ENCODE measurements at regions not wholly inside any gene's neighbourhood (a gene's known extent, or its start where the extent isn't known, plus 50 kb on each side); places are given as distances from the start of the nearest gene placed in this dataset.

- H4K20me1 ChIP-seq (ENCODE audit: control insufficient read depth, insufficient read depth, low read length, poor library complexity, severe bottlenecking), result no peaks in the 10 kb centered on the region
- ChIA-PET POLR2A (no interaction called here), CTCF (no interaction called here)
- intact Hi-C loops (cut with micrococcal nuclease), result no loop called here
- Mint-ChIP-seq H3K4me3 (no peak overlapping the region), H3K4me1 (no peaks in the 10 kb centered on the region), H3K27ac (no peak overlapping the region), H3K9me3 (ENCODE audit: insufficient read depth) (no peaks in the 10 kb centered on the region), H3K27me3 (no peaks in the 10 kb centered on the region)
- DNase-seq (no peak), ATAC-seq (ENCODE audit: low read depth) (no peak)
- H3K4me1 ChIP-seq (ENCODE audit: control insufficient read depth in 2 of 2, insufficient read depth in 2 of 2, low read length in 2 of 2), result no peaks in the 10 kb centered on the region
- no peaks in the 10 kb centered on the region for H3K36me3 ChIP-seq (replicated peaks in 1 of 2; ENCODE audit: control extremely low read depth in 1 of 2, control insufficient read depth in 1 of 2, extremely low read depth in 1 of 2, insufficient read depth in 2 of 2, low read length in 1 of 2)
- no peaks in the 10 kb centered on the region for H3K27me3 ChIP-seq (replicated peaks in 1 of 4; ENCODE audit: control extremely low read depth in 1 of 4, control insufficient read depth in 3 of 4, insufficient read depth in 4 of 4, low read length in 3 of 4)
- no peak overlapping the region for H3K4me2 ChIP-seq (replicated peaks; ENCODE audit: low read depth, low read length, poor library complexity, severe bottlenecking)
- no peak for TF ChIP-seq CTCF (IDR thresholded peaks at IDR 0.05)
- no peak for TF ChIP-seq EZH2 (IDR thresholded peaks at IDR 0.05; ENCODE audit: borderline replicate concordance, insufficient read depth, low read depth, low read length, poor library complexity, severe bottlenecking)
- no peaks in the 10 kb centered on the region for H3K79me2 ChIP-seq (ENCODE audit: control insufficient read depth, insufficient read depth, low read length)
- H3K9ac ChIP-seq (ENCODE audit: low read length), result no peak overlapping the region
- H3K9me3 ChIP-seq (ENCODE audit: control extremely low read depth in 1 of 3, control insufficient read depth in 2 of 3, insufficient read depth in 1 of 3, low read length in 2 of 3), result peaks cover 0 to 4% (median 0%) of the 10 kb centered on the region in 3 donors
- no peak overlapping the region for H2AFZ ChIP-seq (ENCODE audit: insufficient read depth, low read depth, low read length, poor library complexity, severe bottlenecking)
- no peak overlapping the region for H3K27ac ChIP-seq (ENCODE audit: low read length in 2 of 2)
- no peak overlapping the region for H3K4me3 ChIP-seq (ENCODE audit: control extremely low read depth in 1 of 5, extremely low read depth in 1 of 5, insufficient read depth in 1 of 5, low read depth in 2 of 5, low read length in 4 of 5)
- 38% methylated on average over 1 of the region's 4 CpGs for WGBS (ENCODE audit: insufficient coverage)
These were observed 592.3 kb downstream of the PKHD1 start for GRCh38 chr6:51495096-51495495.

GRCh38 chr6:51495610-51496396, 591.6 kb downstream of the PKHD1 start:
- no peak overlapping the region for H3K4me2 ChIP-seq (replicated peaks; ENCODE audit: low read depth, low read length, poor library complexity, severe bottlenecking)
- H3K36me3 ChIP-seq (replicated peaks in 1 of 2; ENCODE audit: control extremely low read depth in 1 of 2, control insufficient read depth in 1 of 2, extremely low read depth in 1 of 2, insufficient read depth in 2 of 2, low read length in 1 of 2), result no peaks in the 10 kb centered on the region
- no peak overlapping the region for H3K9ac ChIP-seq (ENCODE audit: low read length)
- no peak overlapping the region for H3K27ac ChIP-seq (ENCODE audit: low read length in 2 of 2)
- H3K9me3 ChIP-seq (ENCODE audit: control extremely low read depth in 1 of 3, control insufficient read depth in 2 of 3, insufficient read depth in 1 of 3, low read length in 2 of 3), result peaks cover 0 to 4% (median 0%) of the 10 kb centered on the region in 3 donors
- H3K4me1 ChIP-seq (ENCODE audit: control insufficient read depth in 2 of 2, insufficient read depth in 2 of 2, low read length in 2 of 2), result no peaks in the 10 kb centered on the region
- no peak overlapping the region for H3K4me3 ChIP-seq (ENCODE audit: control extremely low read depth in 1 of 5, extremely low read depth in 1 of 5, insufficient read depth in 1 of 5, low read depth in 2 of 5, low read length in 4 of 5)
- H4K20me1 ChIP-seq (ENCODE audit: control insufficient read depth, insufficient read depth, low read length, poor library complexity, severe bottlenecking), result no peaks in the 10 kb centered on the region
- no peaks in the 10 kb centered on the region for H3K27me3 ChIP-seq (replicated peaks in 1 of 4; ENCODE audit: control extremely low read depth in 1 of 4, control insufficient read depth in 3 of 4, insufficient read depth in 4 of 4, low read length in 3 of 4)
- H3K27ac Mint-ChIP-seq, result no peak overlapping the region
- CTCF ChIA-PET, result no interaction called here
- WGBS (ENCODE audit: insufficient coverage), result 56% methylated on average over 3 of the region's 3 CpGs
- ATAC-seq (ENCODE audit: low read depth) (no peak), DNase-seq (no peak)
- TF ChIP-seq EZH2 (IDR thresholded peaks at IDR 0.05; ENCODE audit: borderline replicate concordance, insufficient read depth, low read depth, low read length, poor library complexity, severe bottlenecking) (no peak), CTCF (IDR thresholded peaks at IDR 0.05) (no peak)
- intact Hi-C loops (cut with micrococcal nuclease), result no loop called here
- H3K9me3 Mint-ChIP-seq (ENCODE audit: insufficient read depth), result no peaks in the 10 kb centered on the region
- POLR2A ChIA-PET, result no interaction called here
- no peak overlapping the region for H2AFZ ChIP-seq (ENCODE audit: insufficient read depth, low read depth, low read length, poor library complexity, severe bottlenecking)
- H3K4me1 Mint-ChIP-seq, result no peaks in the 10 kb centered on the region
- H3K79me2 ChIP-seq (ENCODE audit: control insufficient read depth, insufficient read depth, low read length), result no peaks in the 10 kb centered on the region
- no peak overlapping the region for H3K4me3 Mint-ChIP-seq
- H3K27me3 Mint-ChIP-seq, result no peaks in the 10 kb centered on the region

Measured in B cell (primary cell).